Lung (tissue), 11 donors: ENCODE measurements at regions not wholly inside any gene's neighbourhood (a gene's known extent, or its start where the extent isn't known, plus 50 kb on each side); places are given as distances from the start of the nearest gene placed in this dataset.
A peak's percentile ranks its signal among the peaks of the same experiment; 100 is the strongest.

Experiments
- ATAC-seq: fragments of 200-7000 bp; cut with Tn5 transposase; one replicate; pipeline ENCODE4 v1.9.1; 2020; ENCODE audit warnings: moderate number of reproducible peaks; ENCODE audit not compliant: insufficient read depth, low FRiP score
- DNase-seq, 3 donors: peaks; one replicate each; pipeline ENCODE4 v3.0.0-alpha.2; 2013 to 2017
- H3K27ac ChIP-seq, 2 donors: one replicate each; pipeline ENCODE4 v1.5.1; 2013; ENCODE audit warnings: mild to moderate bottlenecking in 2 of 2, moderate library complexity in 2 of 2, control low read depth in 1 of 2, inconsistent platforms in 1 of 2, low read depth in 1 of 2, low read length in 1 of 2
- H3K27me3 ChIP-seq, 3 donors: one replicate each; pipeline ENCODE4 v1.5.1; 2013; ENCODE audit warnings: low read length in 2 of 3; ENCODE audit not compliant: control insufficient read depth in 3 of 3, insufficient read depth in 3 of 3
- H3K36me3 ChIP-seq, 4 donors: one replicate each; pipeline ENCODE4 v1.5.1; 2013; ENCODE audit warnings: low read length in 4 of 4, mild to moderate bottlenecking in 1 of 4, moderate library complexity in 1 of 4; ENCODE audit not compliant: control insufficient read depth in 4 of 4, insufficient read depth in 4 of 4
- H3K4me1 ChIP-seq, 5 donors: one replicate each; pipeline ENCODE4 v1.5.1; 2013; ENCODE audit warnings: low read length in 5 of 5, mild to moderate bottlenecking in 2 of 5, moderate library complexity in 1 of 5; ENCODE audit not compliant: control insufficient read depth in 5 of 5, insufficient read depth in 5 of 5
- H3K4me3 ChIP-seq: one replicate; pipeline ENCODE4 v1.5.1; 2013; ENCODE audit warnings: mild to moderate bottlenecking, control low read depth, moderate library complexity
- H3K9ac ChIP-seq, 2 donors: one replicate each; pipeline ENCODE4 v1.5.1; 2013; ENCODE audit warnings: low read length in 2 of 2, control low read depth in 1 of 2; ENCODE audit not compliant: insufficient read depth in 1 of 2
- H3K9me3 ChIP-seq, 4 donors: one replicate each; pipeline ENCODE4 v1.5.1; 2013; ENCODE audit warnings: low read length in 3 of 4, mild to moderate bottlenecking in 1 of 4, moderate library complexity in 1 of 4; ENCODE audit not compliant: control insufficient read depth in 4 of 4, insufficient read depth in 3 of 4
- WGBS, 2 donors: extraction: QIAGEN DNeasy Blood & Tissue Kit; methylation state at CpG; one replicate each; pipeline ENCODE4 v1.1.7; 2013; 5-methylcytosine and 5-hydroxymethylcytosine counted together
- TF ChIP-seq, protein P1 (sequence below): IDR thresholded peaks from 2 replicates; pipeline ENCODE4 v1.5.1; 2012; ENCODE audit warnings: mild to moderate bottlenecking; ENCODE audit errors: control extremely low read depth, extremely low read depth
- donor health status: control.
- donor health status: control.
- donor health status: Bipolar disorder and iron deficiency.
- donor health status: healthy.
- donor health status: DM: yes; HTN: yes; CAD: no.

GRCh38 chr4:133668061-133668851 lies 519.2 kb downstream of the PCDH10 start:
- ATAC-seq (no peak), DNase-seq (peak in 1 of 3 donors; percentile 12)
- 50 to 59% methylated on average over 6 of the region's 6 CpGs for WGBS, 2 donors
- no peaks in the 10 kb centered on the region for H3K4me1 ChIP-seq
- no peak overlapping the region for H3K27ac ChIP-seq
- H3K9ac ChIP-seq = no peak overlapping the region
- H3K36me3 ChIP-seq = no peaks in the 10 kb centered on the region
- no peak overlapping the region for H3K4me3 ChIP-seq
- H3K27me3 ChIP-seq = no peaks in the 10 kb centered on the region
- TF ChIP-seq, protein P1, sequence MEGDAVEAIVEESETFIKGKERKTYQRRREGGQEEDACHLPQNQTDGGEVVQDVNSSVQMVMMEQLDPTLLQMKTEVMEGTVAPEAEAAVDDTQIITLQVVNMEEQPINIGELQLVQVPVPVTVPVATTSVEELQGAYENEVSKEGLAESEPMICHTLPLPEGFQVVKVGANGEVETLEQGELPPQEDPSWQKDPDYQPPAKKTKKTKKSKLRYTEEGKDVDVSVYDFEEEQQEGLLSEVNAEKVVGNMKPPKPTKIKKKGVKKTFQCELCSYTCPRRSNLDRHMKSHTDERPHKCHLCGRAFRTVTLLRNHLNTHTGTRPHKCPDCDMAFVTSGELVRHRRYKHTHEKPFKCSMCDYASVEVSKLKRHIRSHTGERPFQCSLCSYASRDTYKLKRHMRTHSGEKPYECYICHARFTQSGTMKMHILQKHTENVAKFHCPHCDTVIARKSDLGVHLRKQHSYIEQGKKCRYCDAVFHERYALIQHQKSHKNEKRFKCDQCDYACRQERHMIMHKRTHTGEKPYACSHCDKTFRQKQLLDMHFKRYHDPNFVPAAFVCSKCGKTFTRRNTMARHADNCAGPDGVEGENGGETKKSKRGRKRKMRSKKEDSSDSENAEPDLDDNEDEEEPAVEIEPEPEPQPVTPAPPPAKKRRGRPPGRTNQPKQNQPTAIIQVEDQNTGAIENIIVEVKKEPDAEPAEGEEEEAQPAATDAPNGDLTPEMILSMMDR = no peak
- no peaks in the 10 kb centered on the region for H3K9me3 ChIP-seq

DNA sequence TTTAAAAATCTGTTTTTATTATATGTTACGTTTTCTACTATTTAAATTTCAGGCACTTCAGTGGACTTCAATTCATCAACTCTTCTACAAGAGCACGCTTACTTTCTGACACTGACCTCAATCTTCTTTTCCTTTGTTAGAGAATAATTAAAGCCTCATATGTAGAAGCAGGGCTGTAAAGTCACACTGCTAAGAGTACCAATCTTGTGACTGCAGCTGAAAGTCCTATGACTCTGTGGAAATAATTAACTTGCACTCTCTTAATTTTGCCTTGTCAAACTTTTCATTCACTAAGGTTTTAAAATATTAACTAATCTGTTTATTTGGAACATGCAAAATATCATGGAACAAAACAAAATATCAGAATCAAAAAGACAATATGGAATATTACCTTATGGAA lies 498.1 kb downstream of the PCDH10 start:
- no peaks in the 10 kb centered on the region for H3K9me3 ChIP-seq
- H3K9ac ChIP-seq = no peak overlapping the region
- ATAC-seq = no peak
- TF ChIP-seq, protein P1 = no peak
- no peaks in the 10 kb centered on the region for H3K4me1 ChIP-seq
- H3K27me3 ChIP-seq = no peaks in the 10 kb centered on the region
- H3K27ac ChIP-seq = no peak overlapping the region
- DNase-seq = no peak
- 40 to 66% methylated on average over 2 of the region's 2 CpGs for WGBS, 2 donors
- no peaks in the 10 kb centered on the region for H3K36me3 ChIP-seq
- no peak overlapping the region for H3K4me3 ChIP-seq

DNA sequence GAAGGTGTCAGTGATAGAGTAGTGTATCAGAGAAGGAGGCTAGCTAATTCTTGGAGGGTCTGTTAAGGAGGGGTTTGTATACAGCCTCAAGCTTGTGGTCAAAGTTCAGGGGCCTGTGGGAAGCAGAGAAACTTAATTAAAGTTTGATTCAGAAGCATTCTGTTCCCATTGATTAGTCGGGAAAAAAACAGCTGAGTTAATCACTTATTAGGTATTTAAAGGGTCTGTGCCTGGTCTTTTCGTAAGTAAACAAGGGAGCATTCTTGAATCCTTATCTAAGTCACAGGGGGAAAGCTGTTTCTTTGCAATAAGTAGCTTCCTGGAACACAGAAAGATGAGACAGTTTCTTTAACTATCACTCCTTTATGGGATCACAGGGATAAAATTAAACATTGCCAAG lies 492.1 kb downstream of the PCDH10 start:
- ATAC-seq (no peak), DNase-seq (no peak)
- 47 to 52% methylated on average over 2 of the region's 2 CpGs for WGBS, 2 donors
- no peaks in the 10 kb centered on the region for H3K36me3 ChIP-seq
- no peak overlapping the region for H3K9ac ChIP-seq
- H3K4me1 ChIP-seq = peaks cover 0 to 7% (median 0%) of the 10 kb centered on the region in 5 donors
- no peaks in the 10 kb centered on the region for H3K27me3 ChIP-seq
- H3K9me3 ChIP-seq = peaks cover 0 to 5% (median 0%) of the 10 kb centered on the region in 4 donors
- H3K4me3 ChIP-seq = no peak overlapping the region
- no peak overlapping the region for H3K27ac ChIP-seq
- TF ChIP-seq, protein P1 = no peak

DNA sequence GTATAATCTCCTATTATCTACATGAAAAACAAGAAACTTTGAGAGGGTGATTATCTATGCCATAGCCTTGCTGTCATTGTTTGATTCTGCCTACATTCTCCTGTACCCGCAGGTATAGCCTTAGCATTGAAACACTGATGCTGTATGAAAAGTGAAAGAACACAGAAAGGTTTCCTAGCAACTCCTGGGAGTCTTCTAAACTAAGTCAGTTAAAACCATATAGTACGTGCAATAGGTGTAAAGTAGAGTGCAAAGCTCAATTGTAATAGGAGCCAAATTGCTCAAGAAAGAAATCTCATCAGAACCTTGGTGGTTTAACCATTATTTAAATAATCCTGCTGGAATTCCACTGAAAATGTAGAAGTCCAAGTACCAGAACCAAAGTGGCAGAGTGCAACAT lies 489.7 kb downstream of the PCDH10 start:
- ATAC-seq (no peak), DNase-seq (no peak)
- H3K27me3 ChIP-seq = no peaks in the 10 kb centered on the region
- peaks cover 0 to 5% (median 0%) of the 10 kb centered on the region in 4 donors for H3K9me3 ChIP-seq
- H3K4me1 ChIP-seq = peaks cover 0 to 7% (median 0%) of the 10 kb centered on the region in 5 donors
- no peak overlapping the region for H3K4me3 ChIP-seq
- H3K36me3 ChIP-seq = no peaks in the 10 kb centered on the region
- H3K9ac ChIP-seq = no peak overlapping the region
- no peak overlapping the region for H3K27ac ChIP-seq
- WGBS, 2 donors = 73 to 79% methylated on average over 2 of the region's 2 CpGs
- TF ChIP-seq, protein P1 = no peak
